Stimulated activated CD4-positive, alpha-beta T cell treated with anti-CD3 and anti-CD28 coated beads, Interleukin-12 subunit alpha, Interleukin-12 subunit beta, amount 100 ng/mL, for 24 hours (primary cell): ENCODE measurements at regions not wholly inside any gene's neighbourhood (a gene's known extent, or its start where the extent isn't known, plus 50 kb on each side); places are given as distances from the start of the nearest gene placed in this dataset.
"Not testable (repeated sequence)": the region's sequence is repeated elsewhere in the genome, so short reads cannot be mapped to it uniquely, and the experiment has no call there.

Experiments
- DNase-seq, 2 experiments: peaks; one replicate each; pipeline ENCODE4 v3.0.0-alpha.2; 2020; ENCODE audit warnings: low read depth in 2 of 2

- no peak for DNase-seq
These were observed 837.0 kb downstream of the PDCD6IP start for GRCh38 chr3:34635352-34635850.

GRCh38 chr3:34646911-34647460 is 848.6 kb downstream of the PDCD6IP start:
- DNase-seq, result no peak

GRCh38 chr3:34650131-34650530 is 851.7 kb downstream of the PDCD6IP start:
- DNase-seq, result no peak

GRCh38 chr3:34668915-34669314 is 870.5 kb downstream of the PDCD6IP start:
- DNase-seq, result no peak

GRCh38 chr3:34669490-34669889 is 871.1 kb downstream of the PDCD6IP start:
- DNase-seq, result no peak

- DNase-seq, result no peak
These were observed 877.1 kb downstream of the PDCD6IP start for GRCh38 chr3:34675383-34676120.

GRCh38 chr3:34676436-34676835 is 878.0 kb downstream of the PDCD6IP start:
- no peak for DNase-seq

- no peak for DNase-seq
These were observed 880.1 kb downstream of the PDCD6IP start for GRCh38 chr3:34678575-34678974.

GRCh38 chr3:34679055-34679454 is 880.6 kb downstream of the PDCD6IP start:
- DNase-seq, result not testable (repeated sequence)

- DNase-seq, result peak in 1 of 2 experiments; percentile 16
These were observed 885.4 kb downstream of the PDCD6IP start for GRCh38 chr3:34683851-34684250.

- DNase-seq, result no peak
These were observed 888.1 kb downstream of the PDCD6IP start for GRCh38 chr3:34686541-34686940.

GRCh38 chr3:34687671-34688070 is 889.2 kb downstream of the PDCD6IP start:
- DNase-seq, result no peak

- DNase-seq, result no peak
These were observed 898.4 kb downstream of the PDCD6IP start for GRCh38 chr3:34696831-34697230.

GRCh38 chr3:34703053-34703452 is 904.6 kb downstream of the PDCD6IP start:
- DNase-seq, result no peak

GRCh38 chr3:34724916-34725499 is 914.3 kb upstream of the ARPP21 start:
- no peak for DNase-seq

- DNase-seq, result no peak
These were observed 913.6 kb upstream of the ARPP21 start for GRCh38 chr3:34725774-34726173.

GRCh38 chr3:34727700-34728099 is 911.6 kb upstream of the ARPP21 start:
- DNase-seq, result no peak

- no peak for DNase-seq
These were observed 897.2 kb upstream of the ARPP21 start for GRCh38 chr3:34742151-34742550.

- DNase-seq, result no peak
These were observed 880.6 kb upstream of the ARPP21 start for GRCh38 chr3:34758630-34759261.

- no peak for DNase-seq
These were observed 861.9 kb upstream of the ARPP21 start for GRCh38 chr3:34777386-34777785.

- DNase-seq, result no peak
These were observed 860.2 kb upstream of the ARPP21 start for GRCh38 chr3:34779092-34779491.

GRCh38 chr3:34780294-34780693 is 859.0 kb upstream of the ARPP21 start:
- no peak for DNase-seq

GRCh38 chr3:34780973-34781372 is 858.4 kb upstream of the ARPP21 start:
- DNase-seq, result no peak
